Ovary (tissue), 7 donors: ENCODE measurements at regions not wholly inside any gene's neighbourhood (a gene's known extent, or its start where the extent isn't known, plus 50 kb on each side); places are given as distances from the start of the nearest gene placed in this dataset.

ENCODE experiments used
- DNase-seq, 5 donors: peaks; one replicate each; pipeline ENCODE4 v3.0.0-alpha.2; 2019 to 2020
- H3K27ac ChIP-seq, 2 donors: fragments of 200-600 bp; one replicate each; pipeline versions ENCODE4 v1.5.1 to v1.8.0; 2019 to 2022
- H3K27me3 ChIP-seq: fragments of 200-600 bp; one replicate; pipeline ENCODE4 v1.8.0; 2022
- H3K36me3 ChIP-seq: fragments of 200-600 bp; sonication (generic); one replicate; pipeline ENCODE4 v1.5.1; 2019
- H3K4me1 ChIP-seq: one replicate; pipeline ENCODE4 v1.8.1; 2013; ENCODE audit warnings: mild to moderate bottlenecking, moderate library complexity; ENCODE audit not compliant: insufficient read depth
- H3K4me3 ChIP-seq: fragments of 200-600 bp; sonication (generic); one replicate; pipeline ENCODE4 v1.5.1; 2017
- H3K9me3 ChIP-seq, 2 donors: fragments of 200-600 bp in 1 of 2; sonication (generic) in 1 of 2; one replicate each; pipeline versions ENCODE4 v1.5.1 to v1.8.1; 2013 to 2019; ENCODE audit warnings: mild to moderate bottlenecking in 1 of 2, moderate library complexity in 1 of 2
- CTCF ChIP-seq, 3 donors: fragments of 450-650 bp in 2 of 3; fragments of 200-600 bp in 1 of 3; IDR thresholded peaks; one replicate each; pipeline versions ENCODE4 v1.5.1 to v1.8.0; 2016 to 2022; ENCODE audit warnings: antibody characterized with exemption in 3 of 3, mild to moderate bottlenecking in 1 of 3
- EP300 ChIP-seq: sonication (generic); formaldehyde crosslinking; IDR thresholded peaks from one replicate; pipeline ENCODE4 v1.6.1; 2017; ENCODE audit warnings: antibody characterized with exemption
- POLR2A ChIP-seq: fragments of 450-650 bp; IDR thresholded peaks from one replicate; pipeline ENCODE4 v1.6.1; 2017; ENCODE audit warnings: antibody characterized with exemption, mild to moderate bottlenecking, moderate library complexity
- WGBS, 3 donors: extraction: QIAGEN DNeasy Blood & Tissue Kit in 1 of 3; methylation state at CpG; one replicate each; pipeline versions ENCODE4 v1.1.5 to v1.1.7; 2013 to 2017; 5-methylcytosine and 5-hydroxymethylcytosine counted together
- intact Hi-C, 4 donors: fragments of 100-400 bp; cut with DNase I; formaldehyde crosslinking; loops; one replicate each; pipeline versions ENCODE4 v1.11.0 to v1.15.1; 2022 to 2023
- donor health status: DM: no; HTN: no; CAD: no; lungs with moderate emphysema.
- donor health status: DM: no; HTN: no; CAD: no.
- donor health status: Bipolar disorder and iron deficiency.
- donor health status: DM: no; HTN: no; CAD: no.
- donor health status: DM: yes; HTN: yes; CAD: no.

DNA sequence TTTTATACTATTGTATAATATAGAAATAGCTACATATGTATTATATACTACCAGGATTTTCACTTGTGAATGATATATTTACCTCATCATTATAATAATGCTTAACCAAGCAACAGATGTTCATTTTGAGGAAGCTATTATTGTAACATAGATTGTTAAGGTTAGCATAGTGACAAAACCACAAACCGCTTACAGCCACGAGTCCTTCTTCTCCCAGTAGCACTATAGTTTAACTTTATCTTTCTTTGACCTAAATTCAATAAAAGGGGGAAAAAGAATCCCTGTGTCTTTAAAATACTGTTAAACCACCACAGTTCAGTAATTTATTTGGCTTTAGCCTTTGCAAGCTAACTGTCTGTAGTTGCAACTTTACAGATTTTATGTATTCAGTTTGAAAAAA, 1039.4 kb upstream of the B3GALT2 start:
- intact Hi-C loops, result no loop called here
- Histone ChIP-seq H3K4me1 (no peaks in the 10 kb centered on the region), H3K36me3 (no peaks in the 10 kb centered on the region), H3K4me3 (no peak overlapping the region), H3K27ac (no peak overlapping the region), H3K27me3 (no peaks in the 10 kb centered on the region), H3K9me3 (no peaks in the 10 kb centered on the region)
- TF ChIP-seq CTCF (IDR thresholded peaks at IDR 0.05) (no peak), EP300 (no peak), POLR2A (no peak)
- DNase-seq, result no peak
- 39 to 57% (median 52%) methylated on average over 2 of the region's 2 CpGs for WGBS, 3 donors

- WGBS, 3 donors, result 88 to 96% (median 91%) methylated on average over 1 of the region's 1 CpG
- TF ChIP-seq CTCF (IDR thresholded peaks at IDR 0.05) (no peak), POLR2A (no peak), EP300 (no peak)
- Histone ChIP-seq H3K27ac (no peak overlapping the region), H3K27me3 (no peaks in the 10 kb centered on the region), H3K9me3 (no peaks in the 10 kb centered on the region), H3K36me3 (no peaks in the 10 kb centered on the region), H3K4me3 (no peak overlapping the region), H3K4me1 (no peaks in the 10 kb centered on the region)
- intact Hi-C loops, result no loop called here
- DNase-seq, result no peak
Measured at GRCh38 chr1:194223596-194223995, 1037.2 kb upstream of the B3GALT2 start.

- Histone ChIP-seq H3K4me3 (no peak overlapping the region), H3K27me3 (no peaks in the 10 kb centered on the region), H3K9me3 (no peaks in the 10 kb centered on the region), H3K27ac (no peak overlapping the region), H3K36me3 (no peaks in the 10 kb centered on the region), H3K4me1 (no peaks in the 10 kb centered on the region)
- no peak for DNase-seq
- TF ChIP-seq EP300 (no peak), CTCF (IDR thresholded peaks at IDR 0.05) (no peak), POLR2A (no peak)
- intact Hi-C loops, result no loop called here
- WGBS, 3 donors, result 94 to 98% (median 97%) methylated on average over 1 of the region's 1 CpG
Measured at GRCh38 chr1:194215448-194215847, 1029.0 kb upstream of the B3GALT2 start.

GRCh38 chr1:194214735-194215134, 1028.3 kb upstream of the B3GALT2 start:
- 88 to 93% (median 91%) methylated on average over 3 of the region's 3 CpGs for WGBS, 3 donors
- no peak for TF ChIP-seq POLR2A
- TF ChIP-seq EP300, result no peak
- no peak for TF ChIP-seq CTCF (IDR thresholded peaks at IDR 0.05)
- H3K27me3 ChIP-seq, result no peaks in the 10 kb centered on the region

DNA sequence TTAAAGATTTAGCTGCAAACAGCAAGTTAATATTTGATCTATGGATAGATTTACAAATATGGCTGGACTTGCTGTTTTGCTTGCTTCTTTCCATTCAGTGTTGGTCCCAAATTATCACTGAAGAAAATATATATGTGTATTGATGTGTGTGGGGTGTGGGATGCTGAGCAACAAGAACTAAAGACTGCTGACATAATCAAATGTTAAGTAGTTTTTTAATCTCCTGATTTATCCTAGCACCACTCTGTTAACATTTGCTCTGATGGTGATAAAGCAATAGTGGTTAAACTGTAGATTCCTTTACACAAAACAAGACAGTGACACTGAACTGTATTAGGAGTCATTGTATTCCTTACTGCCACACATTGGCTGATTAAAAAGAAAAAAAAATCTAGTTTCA, 1023.5 kb upstream of the B3GALT2 start:
- Histone ChIP-seq H3K36me3 (no peaks in the 10 kb centered on the region), H3K4me3 (no peak overlapping the region), H3K27ac (no peak overlapping the region), H3K4me1 (no peaks in the 10 kb centered on the region), H3K9me3 (no peaks in the 10 kb centered on the region), H3K27me3 (no peaks in the 10 kb centered on the region)
- TF ChIP-seq POLR2A, result no peak
- TF ChIP-seq EP300, result no peak
- no peak for TF ChIP-seq CTCF (IDR thresholded peaks at IDR 0.05)
- intact Hi-C loops, result no loop called here
- no peak for DNase-seq

More at GRCh38 chr1:194214735-194215134, 1028.3 kb upstream of the B3GALT2 start:
- no peak overlapping the region for H3K4me3 ChIP-seq
- H3K4me1 ChIP-seq, result no peaks in the 10 kb centered on the region
- intact Hi-C loops, result no loop called here
- H3K9me3 ChIP-seq, result no peaks in the 10 kb centered on the region
- H3K27ac ChIP-seq, result no peak overlapping the region
- DNase-seq, result no peak
- no peaks in the 10 kb centered on the region for H3K36me3 ChIP-seq
